ENCODE measurements at regions not wholly inside any gene's neighbourhood (a gene's known extent, or its start where the extent isn't known, plus 50 kb on each side); places are given as distances from the start of the nearest gene placed in this dataset.

- TF ChIP-seq CTCF (IDR thresholded peaks at IDR 0.05) (no peak), POLR2A (IDR thresholded peaks at IDR 0.05) (no peak)
These were observed 226.7 kb upstream of the SYNDIG1 start for GRCh38 chr20:24242763-24243162.
